Right lobe of liver (tissue), 6 donors: ENCODE measurements at regions not wholly inside any gene's neighbourhood (a gene's known extent, or its start where the extent isn't known, plus 50 kb on each side); places are given as distances from the start of the nearest gene placed in this dataset.

Experiments
- ATAC-seq, 4 donors: fragments of 200-7000 bp; cut with Tn5 transposase; one replicate each; pipeline ENCODE4 v1.9.1; 2020; ENCODE audit warnings: mild to moderate bottlenecking in 4 of 4, moderate library complexity in 4 of 4
- DNase-seq, 3 donors: peaks; one replicate each; pipeline ENCODE4 v3.0.0-alpha.2; 2020
- H3K27ac ChIP-seq, 3 donors: fragments of 200-600 bp; one replicate each; pipeline ENCODE4 v1.8.0; 2022
- H3K27me3 ChIP-seq, 2 donors: fragments of 200-600 bp; one replicate each; pipeline ENCODE4 v1.8.0; 2022
- H3K36me3 ChIP-seq, 4 donors: fragments of 200-600 bp; sonication (generic) in 1 of 4; one replicate each; pipeline versions ENCODE4 v1.5.1 to v1.8.0; 2017 to 2022; ENCODE audit warnings: control low read depth in 1 of 4
- H3K4me1 ChIP-seq, 4 donors: fragments of 200-600 bp; sonication (generic) in 1 of 4; one replicate each; pipeline versions ENCODE4 v1.5.1 to v1.8.0; 2017 to 2022; ENCODE audit warnings: control low read depth in 1 of 4
- H3K4me3 ChIP-seq, 3 donors: fragments of 200-600 bp; one replicate each; pipeline ENCODE4 v1.8.0; 2022
- H3K9me3 ChIP-seq, 4 donors: fragments of 200-600 bp; sonication (generic) in 1 of 4; one replicate each; pipeline versions ENCODE4 v1.5.1 to v1.8.0; 2017 to 2022; ENCODE audit warnings: control low read depth in 1 of 4
- POLR2A ChIP-seq: fragments of 450-650 bp; IDR thresholded peaks from one replicate; pipeline ENCODE4 v1.6.1; 2017; ENCODE audit warnings: antibody characterized with exemption, mild to moderate bottlenecking
- WGBS: methylation state at CpG from one replicate; pipeline ENCODE4 v1.1.6; 2018; ENCODE audit warnings: low coverage, low lambda C conversion rate; ENCODE audit not compliant: insufficient coverage; ENCODE audit errors: missing lambda C conversion rate; 5-methylcytosine and 5-hydroxymethylcytosine counted together
- intact Hi-C, 2 donors: fragments of 100-400 bp; cut with DNase I; formaldehyde crosslinking; loops; one replicate each; pipeline versions ENCODE4 v1.11.2 to v1.14.1; 2022
- TF ChIP-seq, protein P1 (sequence below), 4 donors: fragments of 200-600 bp in 3 of 4; fragments of 450-650 bp in 1 of 4; IDR thresholded peaks; one replicate each; pipeline versions ENCODE4 v1.5.1 to v1.8.0; 2016 to 2022; ENCODE audit warnings: antibody characterized with exemption in 4 of 4, mild to moderate bottlenecking in 2 of 4
- donor health status: DM: no; HTN: yes; CAD: no.
- donor health status: DM: no; HTN: no; CAD: no.
- donor health status: DM: no; HTN: no; CAD: no.
- donor health status: DM: no; HTN: yes; CAD: no.
- donor health status: DM: no; HTN: yes; CAD: no.

- intact Hi-C loops, result no loop called here
- H3K4me1 ChIP-seq, result no peaks in the 10 kb centered on the region
- DNase-seq (no peak), ATAC-seq (no peak)
- no peak overlapping the region for H3K4me3 ChIP-seq
- WGBS, result 97% methylated on average over 2 of the region's 2 CpGs
- H3K36me3 ChIP-seq, result no peaks in the 10 kb centered on the region
- no peaks in the 10 kb centered on the region for H3K27me3 ChIP-seq
- no peak overlapping the region for H3K27ac ChIP-seq
- TF ChIP-seq, protein P1, sequence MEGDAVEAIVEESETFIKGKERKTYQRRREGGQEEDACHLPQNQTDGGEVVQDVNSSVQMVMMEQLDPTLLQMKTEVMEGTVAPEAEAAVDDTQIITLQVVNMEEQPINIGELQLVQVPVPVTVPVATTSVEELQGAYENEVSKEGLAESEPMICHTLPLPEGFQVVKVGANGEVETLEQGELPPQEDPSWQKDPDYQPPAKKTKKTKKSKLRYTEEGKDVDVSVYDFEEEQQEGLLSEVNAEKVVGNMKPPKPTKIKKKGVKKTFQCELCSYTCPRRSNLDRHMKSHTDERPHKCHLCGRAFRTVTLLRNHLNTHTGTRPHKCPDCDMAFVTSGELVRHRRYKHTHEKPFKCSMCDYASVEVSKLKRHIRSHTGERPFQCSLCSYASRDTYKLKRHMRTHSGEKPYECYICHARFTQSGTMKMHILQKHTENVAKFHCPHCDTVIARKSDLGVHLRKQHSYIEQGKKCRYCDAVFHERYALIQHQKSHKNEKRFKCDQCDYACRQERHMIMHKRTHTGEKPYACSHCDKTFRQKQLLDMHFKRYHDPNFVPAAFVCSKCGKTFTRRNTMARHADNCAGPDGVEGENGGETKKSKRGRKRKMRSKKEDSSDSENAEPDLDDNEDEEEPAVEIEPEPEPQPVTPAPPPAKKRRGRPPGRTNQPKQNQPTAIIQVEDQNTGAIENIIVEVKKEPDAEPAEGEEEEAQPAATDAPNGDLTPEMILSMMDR (IDR thresholded peaks at IDR 0.05), result no peak
- TF ChIP-seq POLR2A, result no peak
- H3K9me3 ChIP-seq, result no peaks in the 10 kb centered on the region
Observed at GRCh38 chr4:156583265-156583664, 388.3 kb downstream of the PDGFC start.

GRCh38 chr4:156581282-156582063, 390.1 kb downstream of the PDGFC start:
- Histone ChIP-seq H3K27ac (no peak overlapping the region), H3K36me3 (no peaks in the 10 kb centered on the region), H3K4me1 (no peaks in the 10 kb centered on the region), H3K27me3 (no peaks in the 10 kb centered on the region), H3K4me3 (peak overlapping the region in 2 of 3 donors; percentile 4 to 24), H3K9me3 (no peaks in the 10 kb centered on the region)
- peak in 3 of 4 donors; percentile 40 to 47 (median 43) for ATAC-seq
- DNase-seq, result no peak
- no peak for TF ChIP-seq POLR2A
- TF ChIP-seq, protein P1 (IDR thresholded peaks at IDR 0.05), result no peak
- 39% methylated on average over 3 of the region's 3 CpGs for WGBS
- intact Hi-C loops, result no loop called here

DNA sequence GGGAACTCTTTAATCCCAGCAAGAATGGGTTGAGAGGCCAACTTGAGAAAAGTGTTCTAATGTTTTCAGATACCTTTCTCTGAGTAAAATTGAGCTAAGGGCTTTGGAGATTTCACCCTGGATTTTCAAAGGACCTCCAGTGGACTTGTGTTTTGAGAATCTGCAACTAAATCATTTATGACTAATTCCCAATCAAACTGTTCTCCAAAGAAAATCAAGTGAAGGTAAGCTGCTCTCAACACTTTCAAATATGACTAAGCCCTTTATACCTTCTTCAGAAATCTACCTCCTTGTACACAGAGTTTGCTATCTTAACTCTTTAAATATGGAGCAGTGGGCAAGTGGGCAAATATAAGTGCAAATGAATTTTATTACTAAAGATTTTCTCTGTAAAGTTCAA, 392.9 kb downstream of the PDGFC start:
- H3K4me1 ChIP-seq, result no peaks in the 10 kb centered on the region
- H3K4me3 ChIP-seq, result no peak overlapping the region
- DNase-seq (no peak), ATAC-seq (no peak)
- H3K36me3 ChIP-seq, result no peaks in the 10 kb centered on the region
- no peaks in the 10 kb centered on the region for H3K27me3 ChIP-seq
- intact Hi-C loops, result no loop called here
- no peak overlapping the region for H3K27ac ChIP-seq
- no peak for TF ChIP-seq POLR2A
- TF ChIP-seq, protein P1 (IDR thresholded peaks at IDR 0.05), result no peak
- H3K9me3 ChIP-seq, result no peaks in the 10 kb centered on the region

DNA sequence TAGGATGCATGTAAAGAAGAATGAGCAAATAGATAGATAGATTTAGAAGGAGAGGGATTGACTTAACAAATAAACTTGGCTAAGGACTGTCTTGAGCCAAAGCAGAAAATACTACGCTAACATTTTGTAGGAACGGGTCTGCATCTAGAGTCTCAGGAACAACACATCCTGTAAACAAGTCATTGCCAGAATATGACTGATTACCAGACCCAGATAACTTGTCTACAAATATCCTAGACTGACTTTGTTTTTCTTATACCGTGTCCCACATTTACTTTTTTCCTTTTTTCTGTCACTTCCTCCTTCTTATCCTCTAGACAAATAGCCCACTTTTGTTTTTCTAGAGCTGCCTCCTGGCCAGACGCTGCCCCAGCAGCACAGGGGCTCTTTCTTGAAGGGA, 393.6 kb downstream of the PDGFC start:
- ATAC-seq (peak; percentile 44 to 81 (median 68)), DNase-seq (no peak)
- no peak overlapping the region for H3K4me3 ChIP-seq
- WGBS, result 25% methylated on average over 4 of the region's 4 CpGs
- H3K36me3 ChIP-seq, result no peaks in the 10 kb centered on the region
- no peaks in the 10 kb centered on the region for H3K9me3 ChIP-seq
- intact Hi-C loops, result no loop called here
- no peaks in the 10 kb centered on the region for H3K4me1 ChIP-seq
- no peak for TF ChIP-seq POLR2A
- TF ChIP-seq, protein P1 (IDR thresholded peaks at IDR 0.05), result no peak
- no peak overlapping the region for H3K27ac ChIP-seq
- no peaks in the 10 kb centered on the region for H3K27me3 ChIP-seq
